ENCODE measurements at regions not wholly inside any gene's neighbourhood (a gene's known extent, or its start where the extent isn't known, plus 50 kb on each side); places are given as distances from the start of the nearest gene placed in this dataset.

DNA sequence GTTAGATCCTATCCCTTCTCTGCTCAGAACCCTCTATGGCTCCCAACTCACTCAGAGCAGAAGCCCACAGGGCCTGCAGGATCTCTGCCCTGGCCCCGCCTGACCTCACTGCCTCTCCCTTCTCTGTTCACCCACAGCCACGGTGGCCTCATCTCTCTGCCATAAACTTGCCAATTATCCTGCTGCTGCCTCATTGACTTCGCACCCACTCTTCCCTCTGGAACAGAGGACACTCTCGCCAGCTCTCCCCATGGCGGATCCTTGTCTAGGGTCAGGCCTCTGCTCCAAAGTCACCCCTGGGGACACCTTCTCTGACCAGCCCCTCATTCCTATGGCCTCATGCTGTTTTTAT lies 86.4 kb downstream of the CEBPB start:
- Histone ChIP-seq H3K9me3 (no peaks in the 10 kb centered on the region), H3K4me1 (replicated peaks) (no peaks in the 10 kb centered on the region), H3K27ac (no peak overlapping the region), H3K27me3 (replicated peaks; ENCODE audit: insufficient read depth) (no peaks in the 10 kb centered on the region), H3K4me3 (no peak overlapping the region), H3K36me3 (no peaks in the 10 kb centered on the region)
- intact Hi-C loops (cut with DNase I), result no loop called here
- no peak for DNase-seq (ENCODE audit: low spot score)
- WGBS, result 84% methylated on average over 5 of the region's 5 CpGs
- TF ChIP-seq CTCF (IDR thresholded peaks at IDR 0.05), result no peak
- no peak for TF ChIP-seq POLR2A (IDR thresholded peaks at IDR 0.05)
- TF ChIP-seq POLR2AphosphoS5 (IDR thresholded peaks at IDR 0.05), result no peak

- no peak for TF ChIP-seq POLR2A (IDR thresholded peaks at IDR 0.05)
- TF ChIP-seq POLR2AphosphoS5 (IDR thresholded peaks at IDR 0.05), result no peak
- TF ChIP-seq CTCF (IDR thresholded peaks at IDR 0.05), result no peak
- H3K36me3 ChIP-seq, result no peaks in the 10 kb centered on the region
- H3K27ac ChIP-seq, result peak overlapping the region; percentile 3 to 17
- WGBS, result 84% methylated on average over 16 of the region's 16 CpGs
- H3K9me3 ChIP-seq, result no peaks in the 10 kb centered on the region
- no peaks in the 10 kb centered on the region for H3K4me1 ChIP-seq (replicated peaks)
- no peak overlapping the region for H3K4me3 ChIP-seq
- no peaks in the 10 kb centered on the region for H3K27me3 ChIP-seq (replicated peaks; ENCODE audit: insufficient read depth)
- no peak for DNase-seq (ENCODE audit: low spot score)
- intact Hi-C loops (cut with DNase I), result no loop called here
Measured at GRCh38 chr20:50277460-50278376, 87.1 kb downstream of the CEBPB start.

GRCh38 chr20:50278377-50278683 lies 87.7 kb downstream of the CEBPB start:
- H3K36me3 ChIP-seq, result no peaks in the 10 kb centered on the region
- TF ChIP-seq POLR2AphosphoS5 (IDR thresholded peaks at IDR 0.05) (no peak), CTCF (IDR thresholded peaks at IDR 0.05) (no peak), POLR2A (IDR thresholded peaks at IDR 0.05) (no peak)
- no peak overlapping the region for H3K4me3 ChIP-seq
- 74% methylated on average over 5 of the region's 5 CpGs for WGBS
- no peaks in the 10 kb centered on the region for H3K4me1 ChIP-seq (replicated peaks)
- intact Hi-C loops (cut with DNase I), result no loop called here
- DNase-seq (ENCODE audit: low spot score), result no peak
- no peaks in the 10 kb centered on the region for H3K27me3 ChIP-seq (replicated peaks; ENCODE audit: insufficient read depth)
- H3K9me3 ChIP-seq, result no peaks in the 10 kb centered on the region
- peak overlapping the region; percentile 3 to 17 for H3K27ac ChIP-seq

DNA sequence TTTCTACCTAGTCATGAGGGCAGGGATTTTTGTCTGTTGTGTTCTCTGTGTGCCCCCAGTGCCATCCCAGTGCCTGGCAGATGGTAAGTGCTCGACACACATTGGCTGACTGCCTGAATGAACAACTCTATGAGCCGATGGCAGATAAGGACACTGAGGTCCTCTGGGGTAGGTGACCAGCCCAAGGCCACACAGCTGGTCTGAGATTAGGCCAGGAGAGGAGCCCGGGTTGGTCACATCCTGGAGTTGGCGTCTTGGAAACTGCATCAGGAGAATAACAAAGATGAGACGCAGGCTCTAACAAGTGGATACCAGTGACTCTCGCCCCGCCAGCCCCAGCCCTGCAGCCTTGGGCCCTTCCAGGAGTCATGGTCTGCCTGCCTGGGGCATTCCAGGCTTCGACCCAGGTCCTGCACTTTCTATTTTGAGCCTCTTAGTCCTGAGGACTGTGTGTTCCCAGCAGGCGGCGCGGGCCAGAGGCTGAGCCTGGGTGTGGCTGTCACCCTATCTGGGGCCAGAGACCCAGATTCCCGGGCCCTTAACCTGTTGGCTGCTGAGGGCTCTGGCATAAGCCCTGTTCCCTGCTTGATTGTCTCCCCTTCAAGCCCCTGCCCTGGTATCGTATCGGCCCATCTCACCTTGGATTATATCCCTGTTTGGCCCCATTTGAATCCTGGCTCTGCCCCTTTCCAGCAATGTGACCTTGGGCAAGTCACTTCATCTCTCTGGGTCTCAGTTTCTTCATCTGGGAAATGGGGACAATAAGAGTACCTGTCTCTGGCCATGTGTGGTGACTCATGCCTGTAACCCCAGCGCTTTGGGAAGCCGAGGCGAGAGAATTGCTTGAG lies 88.3 kb downstream of the CEBPB start:
- no peaks in the 10 kb centered on the region for H3K27me3 ChIP-seq (replicated peaks; ENCODE audit: insufficient read depth)
- TF ChIP-seq POLR2AphosphoS5 (IDR thresholded peaks at IDR 0.05) (peak; percentile 38), POLR2A (IDR thresholded peaks at IDR 0.05) (no peak), CTCF (IDR thresholded peaks at IDR 0.05) (peak in 2 of 4 experiments; percentile 53 to 55)
- H3K4me1 ChIP-seq (replicated peaks), result no peaks in the 10 kb centered on the region
- DNase-seq (ENCODE audit: low spot score), result peak; percentile 42
- 50% methylated on average over 17 of the region's 17 CpGs for WGBS
- H3K9me3 ChIP-seq, result no peaks in the 10 kb centered on the region
- H3K4me3 ChIP-seq, result no peak overlapping the region
- peak overlapping the region; percentile 3 to 17 for H3K27ac ChIP-seq
- no peaks in the 10 kb centered on the region for H3K36me3 ChIP-seq
- intact Hi-C loops (cut with DNase I), result no loop called here
